Activated T-cell treated with anti-CD3 and anti-CD28 coated beads, Interleukin-2, amount 50 U/mL, for 48 hours (primary cell): ENCODE measurements at regions not wholly inside any gene's neighbourhood (a gene's known extent, or its start where the extent isn't known, plus 50 kb on each side); places are given as distances from the start of the nearest gene placed in this dataset.
"Not testable (repeated sequence)": the region's sequence is repeated elsewhere in the genome, so short reads cannot be mapped to it uniquely, and the experiment has no call there.

Source experiments
- DNase-seq, 2 experiments: peaks; one replicate each; pipeline ENCODE4 v3.0.0-alpha.2; 2020

- no peak for DNase-seq
Observed at GRCh38 chr5:166624573-166624972, 1666.9 kb upstream of the WWC1 start.

GRCh38 chr5:166625210-166625865 is 1666.1 kb upstream of the WWC1 start:
- no peak for DNase-seq

GRCh38 chr5:166637295-166637694 is 1654.2 kb upstream of the WWC1 start:
- DNase-seq = no peak

GRCh38 chr5:166639151-166639550 is 1652.3 kb upstream of the WWC1 start:
- no peak for DNase-seq

- DNase-seq = not testable (repeated sequence)
Observed at GRCh38 chr5:166640136-166640535, 1651.3 kb upstream of the WWC1 start.

- no peak for DNase-seq
Observed at GRCh38 chr5:166648736-166649135, 1642.7 kb upstream of the WWC1 start.

GRCh38 chr5:166649676-166650075 is 1641.8 kb upstream of the WWC1 start:
- no peak for DNase-seq

GRCh38 chr5:166651234-166651633 is 1640.2 kb upstream of the WWC1 start:
- DNase-seq = no peak

- DNase-seq = no peak
Observed at GRCh38 chr5:166671811-166672210, 1619.6 kb upstream of the WWC1 start.

GRCh38 chr5:166672431-166672830 is 1619.0 kb upstream of the WWC1 start:
- DNase-seq = no peak

- DNase-seq = no peak
Observed at GRCh38 chr5:166677891-166678290, 1613.6 kb upstream of the WWC1 start.

- no peak for DNase-seq
Observed at GRCh38 chr5:166679331-166679730, 1612.1 kb upstream of the WWC1 start.

- DNase-seq = no peak
Observed at GRCh38 chr5:166695326-166695725, 1596.1 kb upstream of the WWC1 start.

GRCh38 chr5:166708291-166708690 is 1583.2 kb upstream of the WWC1 start:
- DNase-seq = no peak

GRCh38 chr5:166709691-166710090 is 1581.8 kb upstream of the WWC1 start:
- no peak for DNase-seq

GRCh38 chr5:166710271-166710670 is 1581.2 kb upstream of the WWC1 start:
- DNase-seq = no peak

- DNase-seq = no peak
Observed at GRCh38 chr5:166712447-166713185, 1578.8 kb upstream of the WWC1 start.

- no peak for DNase-seq
Observed at GRCh38 chr5:166713295-166713694, 1578.2 kb upstream of the WWC1 start.

- no peak for DNase-seq
Observed at GRCh38 chr5:166716856-166717492, 1574.5 kb upstream of the WWC1 start.

GRCh38 chr5:166719991-166720390 is 1571.5 kb upstream of the WWC1 start:
- DNase-seq = no peak

- no peak for DNase-seq
Observed at GRCh38 chr5:166722939-166723338, 1568.5 kb upstream of the WWC1 start.

- no peak for DNase-seq
Observed at GRCh38 chr5:166724284-166724683, 1567.2 kb upstream of the WWC1 start.

- no peak for DNase-seq
Observed at GRCh38 chr5:166725593-166725992, 1565.9 kb upstream of the WWC1 start.

GRCh38 chr5:166726406-166726805 is 1565.0 kb upstream of the WWC1 start:
- DNase-seq = no peak
